HEK293T (cell line): ENCODE measurements at regions not wholly inside any gene's neighbourhood (a gene's known extent, or its start where the extent isn't known, plus 50 kb on each side); places are given as distances from the start of the nearest gene placed in this dataset.

ENCODE experiments used
- CTCF ChIA-PET: fragments of 350-600 bp; formaldehyde crosslinking; extraction: SDS; loops from one replicate; lab custom pipeline; 2021; ENCODE audit warnings: antibody characterized with exemption, inconsistent platforms; lab: Yijun Ruan, JAX
- POLR2A ChIA-PET: fragments of 350-600 bp; formaldehyde crosslinking; extraction: SDS; loops from one replicate; lab custom pipeline; 2020; ENCODE audit warnings: antibody characterized with exemption, inconsistent platforms; lab: Yijun Ruan, JAX
- DNase-seq: peaks from one replicate; pipeline ENCODE4 v3.0.0; 2012; ENCODE audit warnings: mixed read lengths; ENCODE audit errors: extremely low spot score
- ARNT ChIP-seq: fragments of 450-650 bp; IDR thresholded peaks from 2 replicates; pipeline ENCODE4 v1.6.1; 2017; ENCODE audit warnings: mild to moderate bottlenecking
- BHLHE40 ChIP-seq: fragments of 450-650 bp; IDR thresholded peaks from 2 replicates; pipeline ENCODE4 v1.6.1; 2016; ENCODE audit warnings: mild to moderate bottlenecking, moderate library complexity, borderline replicate concordance
- CTBP1 ChIP-seq: fragments of 450-650 bp; IDR thresholded peaks from 2 replicates; pipeline ENCODE4 v1.6.1; 2016; ENCODE audit warnings: borderline replicate concordance
- ELF4 ChIP-seq: fragments of 450-650 bp; IDR thresholded peaks from 2 replicates; pipeline ENCODE4 v1.6.1; 2017; ENCODE audit warnings: antibody characterized with exemption
- FOXA1 ChIP-seq: fragments of 450-650 bp; IDR thresholded peaks from 2 replicates; pipeline ENCODE4 v1.6.1; 2016; ENCODE audit warnings: mild to moderate bottlenecking
- FOXK2 ChIP-seq: fragments of 450-650 bp; IDR thresholded peaks from 2 replicates; pipeline ENCODE4 v1.6.1; 2016; ENCODE audit warnings: mild to moderate bottlenecking
- FOXM1 ChIP-seq: fragments of 450-650 bp; IDR thresholded peaks from 2 replicates; pipeline ENCODE4 v1.6.1; 2017; ENCODE audit warnings: mild to moderate bottlenecking, borderline replicate concordance
- HDGF ChIP-seq: fragments of 450-650 bp; IDR thresholded peaks from 2 replicates; pipeline ENCODE4 v1.6.1; 2017; ENCODE audit warnings: antibody characterized with exemption, borderline replicate concordance
- L3MBTL2 ChIP-seq: fragments of 450-650 bp; conservative IDR thresholded peaks from 2 replicates; pipeline ENCODE4 v1.6.1; 2016; ENCODE audit warnings: mild to moderate bottlenecking
- LEF1 ChIP-seq: fragments of 450-650 bp; IDR thresholded peaks from 2 replicates; pipeline ENCODE4 v1.6.1; 2017; ENCODE audit warnings: mild to moderate bottlenecking, borderline replicate concordance
- NFRKB ChIP-seq: fragments of 450-650 bp; IDR thresholded peaks from 2 replicates; pipeline ENCODE4 v1.6.1; 2016; ENCODE audit warnings: mild to moderate bottlenecking, moderate library complexity
- PKNOX1 ChIP-seq: fragments of 450-650 bp; IDR thresholded peaks from 2 replicates; pipeline ENCODE4 v1.6.1; 2016
- SP1 ChIP-seq: fragments of 450-650 bp; IDR thresholded peaks from 2 replicates; pipeline ENCODE4 v1.6.1; 2017
- SUZ12 ChIP-seq: fragments of 450-650 bp; IDR thresholded peaks from 2 replicates; pipeline ENCODE4 v1.6.1; 2016; ENCODE audit warnings: mild to moderate bottlenecking
- TARDBP ChIP-seq: fragments of 450-650 bp; IDR thresholded peaks from 2 replicates; pipeline ENCODE4 v1.6.1; 2016
- ZNF384 ChIP-seq: fragments of 450-650 bp; IDR thresholded peaks from 2 replicates; pipeline ENCODE4 v1.6.1; 2016

- ChIA-PET CTCF (no interaction called here), POLR2A (no interaction called here)
- TF ChIP-seq BHLHE40 (no peak), TARDBP (no peak), SUZ12 (no peak), FOXA1 (no peak), L3MBTL2 (no peak), NFRKB (no peak), PKNOX1 (no peak), ARNT (no peak), SP1 (no peak)
- DNase-seq, result no peak
Observed at GRCh38 chr13:21800837-21801616, 130.2 kb downstream of the FGF9 start.

GRCh38 chr13:21805733-21806132 is 134.9 kb downstream of the FGF9 start:
- ChIA-PET CTCF (no interaction called here), POLR2A (no interaction called here)
- TF ChIP-seq CTBP1 (no peak), PKNOX1 (no peak), NFRKB (no peak), LEF1 (no peak), FOXM1 (no peak), ELF4 (no peak), ARNT (no peak), HDGF (no peak), FOXA1 (no peak), L3MBTL2 (no peak), SP1 (no peak), BHLHE40 (no peak), ZNF384 (no peak), TARDBP (no peak), SUZ12 (no peak), FOXK2 (no peak)
- DNase-seq, result no peak

GRCh38 chr13:21812192-21812626 is 141.3 kb downstream of the FGF9 start:
- ChIA-PET CTCF (no interaction called here), POLR2A (no interaction called here)
- no peak for TF ChIP-seq LEF1
- TF ChIP-seq PKNOX1, result no peak
- TF ChIP-seq SUZ12, result no peak
- TF ChIP-seq FOXA1, result no peak
- no peak for TF ChIP-seq SP1
- TF ChIP-seq ZNF384, result no peak
- no peak for TF ChIP-seq L3MBTL2
- TF ChIP-seq NFRKB, result no peak
- TF ChIP-seq CTBP1, result no peak
- no peak for TF ChIP-seq ELF4
- TF ChIP-seq ARNT, result no peak
- no peak for DNase-seq

- CTCF ChIA-PET, result no interaction called here
- POLR2A ChIA-PET, result no interaction called here
- no peak for DNase-seq
- TF ChIP-seq FOXM1 (no peak), NFRKB (no peak), SP1 (no peak), BHLHE40 (no peak), CTBP1 (no peak), L3MBTL2 (no peak), HDGF (no peak), FOXK2 (no peak), ELF4 (no peak), FOXA1 (no peak), LEF1 (no peak), ARNT (no peak), SUZ12 (no peak)
Observed at GRCh38 chr13:21813110-21813509, 142.2 kb downstream of the FGF9 start.

GRCh38 chr13:21813844-21814243 is 143.0 kb downstream of the FGF9 start:
- no peak for TF ChIP-seq CTBP1
- TF ChIP-seq FOXM1, result no peak
- no peak for TF ChIP-seq HDGF
- no peak for TF ChIP-seq BHLHE40
- TF ChIP-seq PKNOX1, result no peak
- TF ChIP-seq SUZ12, result no peak
- no peak for TF ChIP-seq ELF4
- CTCF ChIA-PET, result interaction anchor here (0.6 kb wide), 1 partner anchor 99 kb away, joined by 3 read pairs; no protein-coding TSS in a partner anchor
- no peak for DNase-seq

GRCh38 chr13:21814604-21815003 is 143.7 kb downstream of the FGF9 start:
- CTCF ChIA-PET, result interaction anchor here (0.6 kb wide), 1 partner anchor 99 kb away, joined by 3 read pairs; no protein-coding TSS in a partner anchor
- TF ChIP-seq TARDBP, result no peak
- TF ChIP-seq BHLHE40, result no peak
- TF ChIP-seq ARNT, result no peak
- TF ChIP-seq ELF4, result no peak
- TF ChIP-seq CTBP1, result no peak
- no peak for TF ChIP-seq L3MBTL2
- TF ChIP-seq SUZ12, result no peak
- TF ChIP-seq LEF1, result no peak
- no peak for TF ChIP-seq FOXA1
- TF ChIP-seq HDGF, result no peak
- TF ChIP-seq NFRKB, result no peak
- no peak for TF ChIP-seq SP1
- TF ChIP-seq ZNF384, result no peak
- TF ChIP-seq PKNOX1, result no peak
- TF ChIP-seq FOXM1, result no peak
- DNase-seq, result no peak
- POLR2A ChIA-PET, result no interaction called here

More at GRCh38 chr13:21813844-21814243, 143.0 kb downstream of the FGF9 start:
- POLR2A ChIA-PET, result no interaction called here
